ENCODE measurements at regions not wholly inside any gene's neighbourhood (a gene's known extent, or its start where the extent isn't known, plus 50 kb on each side); places are given as distances from the start of the nearest gene placed in this dataset.
A peak's percentile ranks its signal among the peaks of the same experiment; 100 is the strongest.

DNA sequence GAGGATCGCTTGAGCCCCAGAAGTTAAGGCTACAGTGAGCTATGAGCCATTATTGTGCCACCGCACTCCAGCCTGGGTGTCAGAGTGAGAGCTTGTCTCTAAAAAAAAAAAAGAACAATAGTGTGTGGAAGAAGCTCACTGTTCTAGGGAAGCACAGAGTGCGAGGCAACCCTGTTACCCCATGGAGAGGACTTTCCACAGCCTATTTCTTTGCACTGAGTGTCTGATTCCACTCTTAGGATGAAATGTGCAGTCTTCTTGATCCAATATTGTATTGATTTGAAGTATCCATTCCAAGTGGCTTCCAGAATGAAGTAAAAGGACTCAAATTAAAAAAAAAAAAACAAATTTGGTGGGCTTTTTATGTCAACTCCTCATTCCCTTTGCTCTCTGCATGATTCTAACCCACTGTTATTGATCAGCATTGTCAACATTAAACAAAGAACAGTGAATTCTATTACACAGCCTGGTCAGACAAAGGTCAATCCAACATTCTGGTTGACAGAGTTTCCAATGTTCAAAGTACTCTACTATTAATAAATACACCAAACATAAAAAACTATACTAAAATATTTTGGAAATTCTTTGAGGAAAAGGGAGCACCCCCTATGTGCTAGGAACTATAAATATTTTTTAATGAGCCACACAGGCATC lies 150.2 kb upstream of the PTPRG start:
- H4K20me1 ChIP-seq (replicated peaks; ENCODE audit: control insufficient read depth, extremely low read depth, insufficient read depth, low read length): no peaks in the 10 kb centered on the region
- H3K27me3 ChIP-seq (ENCODE audit: control insufficient read depth in 2 of 2, insufficient read depth in 2 of 2, low read length in 2 of 2): no peaks in the 10 kb centered on the region
- peak; percentile 15 for FAIRE-seq
- CTCF ChIA-PET: no interaction called here
- intact Hi-C loops (cut with micrococcal nuclease) (no loop called here), dilution Hi-C loops (cut with MboI; ENCODE audit: extremely low pct_ligation_motif_present, low sequenced_read_pairs) (no loop called here)
- no peak overlapping the region for H3K4me3 ChIP-seq (replicated peaks in 1 of 3; ENCODE audit: insufficient read depth in 1 of 3, low read depth in 1 of 3, low read length in 3 of 3)
- no peak overlapping the region for H2AFZ ChIP-seq (ENCODE audit: low read depth, low read length)
- no TSS peak for BruUV-seq (replicated peaks)
- H3K4me1 ChIP-seq (ENCODE audit: control insufficient read depth, extremely low read depth, insufficient read depth, low read length): no peaks in the 10 kb centered on the region
- H3K4me2 ChIP-seq (ENCODE audit: insufficient read depth, low read length): no peak overlapping the region
- H3K79me2 ChIP-seq (ENCODE audit: control insufficient read depth, insufficient read depth, low read length): no peaks in the 10 kb centered on the region
- no peak for DNase-seq (ENCODE audit: low read depth, low spot score)
- no peaks in the 10 kb centered on the region for H3K36me3 ChIP-seq (ENCODE audit: control insufficient read depth in 2 of 2, extremely low read depth in 1 of 2, insufficient read depth in 2 of 2, low read length in 2 of 2)
- no peaks in the 10 kb centered on the region for H3K9me1 ChIP-seq (replicated peaks; ENCODE audit: control insufficient read depth, extremely low read depth, insufficient read depth, low read length)
- POLR2A ChIA-PET: no interaction called here
- H3K9ac ChIP-seq (replicated peaks; ENCODE audit: extremely low read depth, insufficient read depth, low read length): no peak overlapping the region
- H3K27ac ChIP-seq (ENCODE audit: insufficient read depth, low read depth, low read length): no peak overlapping the region
- no peak for TF ChIP-seq JUN (IDR thresholded peaks at IDR 0.05; ENCODE audit: borderline replicate concordance, insufficient read depth, insufficient read length, low read depth)
- TF ChIP-seq POLR2A (IDR thresholded peaks at IDR 0.05; ENCODE audit: low read depth, low read length): no peak
- no peak for TF ChIP-seq CTCF (IDR thresholded peaks at IDR 0.05; ENCODE audit: extremely low read depth in 1 of 2, insufficient read depth in 1 of 2, low read depth in 1 of 2, low read length in 2 of 2)
- TF ChIP-seq MYC (IDR thresholded peaks at IDR 0.05; ENCODE audit: low read depth, low read length): no peak
- TF ChIP-seq GATA2 (IDR thresholded peaks at IDR 0.05; ENCODE audit: insufficient read depth, insufficient read length, low read depth, low read length): no peak
- TF ChIP-seq FOS (IDR thresholded peaks at IDR 0.05; ENCODE audit: borderline replicate concordance, insufficient read depth, low read length): no peak
- no peak for TF ChIP-seq MAX (IDR thresholded peaks at IDR 0.05; ENCODE audit: insufficient read depth, insufficient read length)
- TF ChIP-seq EZH2 (IDR thresholded peaks at IDR 0.05; ENCODE audit: borderline replicate concordance, low read depth, low read length, severe bottlenecking): no peak
- TF ChIP-seq POLR2AphosphoS5 (IDR thresholded peaks at IDR 0.05; ENCODE audit: insufficient read depth, low read depth, low read length): no peak
- H3K9me3 ChIP-seq (replicated peaks; ENCODE audit: control insufficient read depth, insufficient read depth, low read length): no peaks in the 10 kb centered on the region

Data from endothelial cell of umbilical vein (primary cell).